Urothelium cell line (cell line): ENCODE measurements at regions not wholly inside any gene's neighbourhood (a gene's known extent, or its start where the extent isn't known, plus 50 kb on each side); places are given as distances from the start of the nearest gene placed in this dataset.
"Not testable (repeated sequence)": the region's sequence is repeated elsewhere in the genome, so short reads cannot be mapped to it uniquely, and the experiment has no call there.

Source experiments
- DNase-seq: peaks from one replicate; pipeline ENCODE4 v3.0.0; 2011; ENCODE audit warnings: low spot score, mixed read lengths
- FAIRE-seq: peaks from 2 replicates; lab custom pipeline; 2011; peaks lifted over from hg19 to GRCh38; lab: Jason Lieb, UNC

DNA sequence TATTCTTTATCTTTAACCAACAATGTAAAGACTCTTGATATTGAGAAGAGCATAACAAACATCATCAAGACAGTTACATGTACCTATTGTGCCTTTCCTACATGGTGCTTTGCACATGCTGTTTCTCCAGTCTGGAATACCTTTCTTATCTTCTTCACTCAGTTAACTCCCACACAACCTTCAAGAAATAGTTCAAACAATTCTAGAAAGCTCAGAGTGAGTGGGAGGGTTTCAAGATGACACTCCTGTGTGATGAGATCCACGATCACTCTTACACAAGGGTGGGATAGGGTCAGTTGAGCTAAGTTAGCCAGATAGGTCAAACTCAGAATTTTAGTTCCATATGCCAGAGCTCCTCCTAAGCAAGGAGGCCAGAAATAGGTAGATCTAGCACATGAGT is 915.5 kb downstream of the NR2F1-AS1 start:
- FAIRE-seq: no peak
- no peak for DNase-seq

- FAIRE-seq: no peak
- DNase-seq: no peak
Measured at GRCh38 chr5:92662741-92663140, 918.3 kb downstream of the NR2F1-AS1 start.

DNA sequence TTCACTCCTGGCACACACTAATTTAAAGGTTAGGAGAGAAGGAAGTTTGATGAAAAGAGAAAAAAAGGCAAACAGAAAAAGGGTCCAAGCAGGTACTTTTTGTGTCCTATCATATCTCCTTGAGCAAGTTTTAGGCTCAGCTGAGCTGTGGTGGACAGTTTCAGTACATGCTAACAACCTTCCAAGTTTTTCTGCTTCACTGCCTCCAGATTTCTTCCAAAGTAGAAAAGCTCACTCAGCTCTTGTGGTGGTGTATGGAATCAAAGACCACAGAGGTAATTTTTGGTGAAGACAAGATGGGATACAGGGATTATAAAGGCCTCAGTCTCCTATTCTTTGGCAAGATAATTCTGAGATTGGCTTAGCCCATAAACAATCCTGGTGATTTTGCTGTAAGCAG is 921.8 kb downstream of the NR2F1-AS1 start:
- FAIRE-seq (no peak), DNase-seq (no peak)

GRCh38 chr5:92654601-92655000 is 926.4 kb downstream of the NR2F1-AS1 start:
- FAIRE-seq, DNase-seq: not testable (repeated sequence)

GRCh38 chr5:92653730-92654461 is 927.1 kb downstream of the NR2F1-AS1 start:
- no peak for FAIRE-seq

GRCh38 chr5:92652756-92653155 is 928.3 kb downstream of the NR2F1-AS1 start:
- FAIRE-seq (no peak), DNase-seq (no peak)

More at GRCh38 chr5:92653730-92654461, 927.1 kb downstream of the NR2F1-AS1 start:
- DNase-seq: no peak

DNA sequence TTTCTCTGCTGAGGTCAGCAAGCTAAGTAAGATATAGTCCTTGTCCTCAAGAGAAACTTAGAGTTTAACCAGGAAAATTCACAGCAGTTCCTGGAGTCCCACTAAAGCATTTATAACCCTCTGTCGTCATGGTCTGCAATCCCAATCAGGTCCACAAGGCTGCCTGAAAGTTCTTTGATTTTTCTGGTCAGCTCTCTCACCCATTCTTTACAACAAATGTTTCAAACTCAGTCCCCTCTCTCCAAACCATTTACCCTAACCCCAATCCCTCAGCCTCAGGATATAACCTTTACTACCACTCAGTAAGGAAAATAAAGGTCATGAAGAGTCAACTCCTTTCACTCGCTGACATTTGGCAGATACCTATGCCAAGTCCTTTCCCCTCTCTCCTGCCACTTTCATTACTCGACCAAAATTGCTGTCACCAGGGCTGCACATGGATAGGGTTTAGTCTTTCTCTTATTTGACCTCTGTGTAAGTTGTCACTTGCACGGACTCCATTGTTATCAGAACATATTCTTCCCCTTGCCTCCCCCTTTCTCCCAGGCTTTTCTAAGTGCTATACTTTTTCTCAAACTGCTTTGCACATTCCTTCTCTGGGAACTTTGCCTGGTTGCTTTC is 936.6 kb downstream of the NR2F1-AS1 start:
- no peak for FAIRE-seq
- DNase-seq: no peak

DNA sequence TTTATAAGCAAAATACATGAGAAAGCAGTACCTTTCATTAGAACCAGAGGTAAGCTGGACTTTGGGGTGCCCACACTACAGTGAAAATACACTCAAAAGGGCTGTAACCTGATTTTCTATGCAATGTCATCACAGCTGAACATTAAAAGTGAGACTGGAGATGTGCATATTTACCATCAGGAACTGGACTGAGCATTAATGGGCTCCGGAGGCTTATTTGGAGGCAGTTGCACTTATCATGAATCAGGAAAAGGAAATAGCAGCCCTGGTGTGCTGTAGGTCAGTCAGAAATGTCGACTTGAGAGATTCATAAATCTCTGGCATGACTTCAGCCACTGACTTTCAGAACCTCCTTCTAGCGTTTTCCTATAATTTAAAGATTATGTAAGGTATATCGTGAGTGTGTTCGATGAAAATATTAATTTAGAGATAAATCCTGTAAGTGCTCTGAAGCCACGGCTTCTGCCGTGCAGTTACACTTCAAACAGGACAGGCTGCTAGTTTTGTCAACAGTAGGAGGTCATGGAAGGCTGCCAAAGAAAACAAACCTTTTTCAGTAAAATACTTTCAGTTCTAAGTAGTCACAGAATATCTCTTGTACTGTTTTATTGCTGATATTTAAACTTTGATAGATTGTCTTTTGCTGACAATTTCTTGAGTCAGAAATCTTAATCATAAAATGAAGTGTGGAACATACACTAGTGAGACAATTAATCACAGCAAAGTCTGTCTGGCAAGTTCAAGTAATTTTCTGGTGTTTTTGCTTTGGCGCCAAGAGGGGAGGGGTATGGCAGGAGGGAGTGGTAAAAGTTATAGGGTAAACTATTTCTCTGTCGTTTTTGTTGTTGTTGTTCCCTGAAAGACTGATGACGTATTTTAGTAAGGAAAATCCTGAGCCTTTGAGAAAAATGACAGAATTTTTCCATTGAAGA is 939.7 kb downstream of the NR2F1-AS1 start:
- FAIRE-seq (no peak), DNase-seq (peak; percentile 21)

DNA sequence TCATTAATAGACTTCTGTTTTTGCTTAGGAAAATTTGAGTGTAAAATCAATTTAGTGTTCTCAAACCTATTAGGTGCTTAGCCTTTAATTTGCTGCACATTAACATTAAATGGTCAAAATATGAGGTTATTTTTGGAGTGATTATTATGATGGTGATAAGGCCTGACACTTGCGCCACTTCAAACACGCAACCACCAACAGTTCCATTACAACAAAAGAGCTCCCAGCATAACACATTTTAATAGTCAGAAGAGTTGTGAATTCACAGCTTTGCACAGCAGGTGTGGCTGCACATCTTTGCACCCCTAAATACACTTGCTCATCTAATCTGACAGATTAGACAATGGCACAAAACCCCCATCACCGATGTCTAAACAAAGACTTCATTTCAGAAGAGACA is 940.7 kb downstream of the NR2F1-AS1 start:
- FAIRE-seq (no peak), DNase-seq (no peak)

- no peak for DNase-seq
- FAIRE-seq: no peak
Measured at GRCh38 chr5:92637960-92638359, 943.1 kb downstream of the NR2F1-AS1 start.

- no peak for DNase-seq
- no peak for FAIRE-seq
Measured at GRCh38 chr5:92637247-92637646, 943.8 kb downstream of the NR2F1-AS1 start.

GRCh38 chr5:92635001-92635461 is 946.0 kb downstream of the NR2F1-AS1 start:
- DNase-seq (no peak), FAIRE-seq (no peak)

DNA sequence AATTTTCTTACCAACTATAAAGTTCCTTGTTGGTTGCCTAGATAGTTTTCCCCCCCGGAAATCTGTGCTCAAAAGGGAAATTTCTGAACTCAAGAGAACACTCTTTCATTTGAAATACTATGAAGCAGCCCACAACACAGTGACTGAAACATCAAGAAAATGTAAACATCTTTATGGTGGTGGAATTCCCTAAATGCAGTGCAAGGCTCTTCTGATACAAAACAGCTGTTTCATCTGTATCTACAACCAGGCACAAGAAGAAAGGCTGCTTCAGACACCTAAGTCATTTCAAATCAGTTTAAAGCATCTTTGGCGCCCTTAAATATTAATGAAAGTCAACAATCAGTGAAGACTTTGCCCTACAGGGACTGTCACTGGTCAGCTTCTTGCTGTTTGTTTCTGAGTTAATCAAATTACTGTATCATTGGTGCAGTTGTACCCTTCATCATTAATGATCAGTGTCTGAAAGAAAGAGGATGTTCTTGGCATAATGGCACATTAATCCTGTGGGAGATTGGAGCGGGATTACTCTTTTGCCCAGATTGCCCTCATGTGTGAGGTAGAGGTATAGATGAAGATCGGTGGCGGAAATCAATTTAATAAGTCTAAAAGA is 947.0 kb downstream of the NR2F1-AS1 start:
- FAIRE-seq: no peak
- no peak for DNase-seq

DNA sequence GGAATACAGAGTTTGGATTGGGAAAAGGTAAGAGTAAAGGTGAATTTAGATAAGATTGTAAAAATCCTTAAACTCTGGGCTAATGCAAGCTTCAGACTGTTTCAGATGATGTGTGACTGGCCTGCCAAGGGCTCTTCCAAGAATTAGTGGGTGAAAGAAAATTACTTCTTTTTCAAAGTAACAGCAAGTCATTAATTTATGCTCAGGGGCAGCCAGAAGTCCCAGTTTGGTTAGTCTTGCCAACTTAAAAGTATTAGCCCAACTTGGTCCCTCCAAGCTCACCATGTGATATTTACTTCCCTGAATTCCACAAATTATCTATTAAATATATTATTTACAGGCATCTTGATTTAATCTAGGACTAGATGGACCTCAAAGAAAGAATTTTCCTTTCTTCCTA is 947.8 kb downstream of the NR2F1-AS1 start:
- FAIRE-seq (no peak), DNase-seq (no peak)

GRCh38 chr5:92631237-92631701 is 949.8 kb downstream of the NR2F1-AS1 start:
- not testable (repeated sequence) for FAIRE-seq, DNase-seq

DNA sequence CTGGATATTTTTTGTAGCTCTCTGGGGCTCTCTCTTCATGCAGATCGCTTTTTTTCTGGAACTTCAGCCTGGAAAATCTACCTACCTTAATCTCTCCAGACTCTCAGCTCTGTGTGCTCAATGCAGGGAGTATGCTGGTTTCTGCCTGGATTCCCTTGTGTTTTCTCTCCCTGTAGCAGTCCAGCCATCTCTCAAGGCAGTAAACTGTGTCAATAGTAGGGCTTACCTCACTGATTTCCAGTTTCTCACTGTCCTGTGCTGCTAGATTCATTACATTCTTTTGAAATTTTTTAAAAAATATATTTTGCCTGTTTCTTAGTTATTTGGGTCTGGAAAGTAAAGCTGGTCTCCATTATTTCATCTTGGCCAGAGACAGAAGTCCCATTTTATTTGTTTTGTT is 951.4 kb downstream of the NR2F1-AS1 start:
- FAIRE-seq: no peak
- DNase-seq: no peak

GRCh38 chr5:92629000-92629399 is 952.0 kb downstream of the NR2F1-AS1 start:
- FAIRE-seq: no peak
- no peak for DNase-seq

- no peak for FAIRE-seq
Measured at GRCh38 chr5:92627186-92627585, 953.8 kb downstream of the NR2F1-AS1 start.

DNA sequence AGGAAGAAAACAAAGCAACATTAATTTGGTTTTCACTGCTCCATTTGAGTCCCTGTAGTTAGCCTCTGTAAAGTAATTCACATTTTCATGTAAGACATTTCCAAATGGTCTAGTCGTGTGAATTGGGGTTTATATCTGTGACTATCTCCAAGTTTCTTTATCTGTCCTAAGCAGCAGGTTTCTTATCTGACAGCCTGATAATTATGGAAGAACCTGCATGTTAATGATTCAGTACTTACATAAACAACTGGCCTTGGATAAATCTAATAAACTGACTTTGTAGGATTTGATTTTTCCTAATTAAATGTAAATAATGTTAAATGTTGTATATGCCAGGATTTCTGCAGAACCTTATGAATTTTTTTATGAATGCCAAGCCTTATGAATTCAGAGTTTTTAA is 964.9 kb downstream of the NR2F1-AS1 start:
- DNase-seq (no peak), FAIRE-seq (no peak)

More at GRCh38 chr5:92627186-92627585, 953.8 kb downstream of the NR2F1-AS1 start:
- DNase-seq: no peak

GRCh38 chr5:92613546-92613945 is 967.5 kb downstream of the NR2F1-AS1 start:
- DNase-seq: no peak
- no peak for FAIRE-seq

DNA sequence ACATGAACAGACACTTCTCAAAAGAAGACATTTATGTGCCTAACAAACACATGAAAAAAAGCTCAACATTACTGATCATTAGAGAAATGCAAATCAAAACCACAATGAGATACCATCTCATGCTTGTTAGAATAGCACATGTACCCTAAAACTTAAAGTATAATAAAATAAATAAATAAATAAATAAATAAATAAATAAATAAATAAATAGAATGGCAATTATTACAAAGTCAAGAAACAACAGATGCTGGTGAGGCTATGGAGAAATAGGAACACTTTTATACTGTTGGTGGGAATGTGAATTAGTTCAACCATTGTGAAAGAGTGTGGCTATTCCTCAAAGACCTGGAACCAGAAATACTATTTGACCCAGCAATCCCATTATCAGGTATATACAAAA is 970.6 kb downstream of the NR2F1-AS1 start:
- not testable (repeated sequence) for FAIRE-seq

More for the DNA sequence above, 970.6 kb downstream of the NR2F1-AS1 start:
- DNase-seq: not testable (repeated sequence)
